K562 (cell line): ENCODE measurements at regions not wholly inside any gene's neighbourhood (a gene's known extent, or its start where the extent isn't known, plus 50 kb on each side); places are given as distances from the start of the nearest gene placed in this dataset.

Experiments
- ATAC-seq: fragments of 200-7000 bp; cut with Tn5 transposase; 3 replicates; pipeline ENCODE4 v1.9.1; 2020; ENCODE audit warnings: moderate library complexity
- BruUV-seq: library from RNA; stranded (reverse); fragments of 400-500 nt; replicated peaks from 2 replicates; lab custom pipeline; 2021; lab: Mats Ljungman, UMichigan
- CTCF ChIA-PET: fragments of 300-600 bp; formaldehyde crosslinking; extraction: SDS; loops from one replicate; lab custom pipeline; 2021; ENCODE audit warnings: low intra/inter-chr PET ratio; lab: Yijun Ruan, JAX
- POLR2A ChIA-PET: fragments of 300-600, 350-650 bp; sonication (Branson Sonifier 250); formaldehyde crosslinking; extraction: SDS; loops from one replicate; lab custom pipeline; 2021; ENCODE audit warnings: antibody characterized with exemption, inconsistent platforms; lab: Yijun Ruan, JAX
- DNase-seq, 4 experiments: peaks; one replicate each; pipeline versions ENCODE4 v3.0.0 to v3.0.0-alpha.2; 2011 to 2018; ENCODE audit warnings: low spot score in 3 of 4, mixed read lengths in 3 of 4; ENCODE audit errors: extremely low read depth in 1 of 4
- FAIRE-seq: peaks from 2 replicates; lab custom pipeline; 2011; peaks lifted over from hg19 to GRCh38; lab: Jason Lieb, UNC
- H2AFZ ChIP-seq: 2 replicates; pipeline ENCODE4 v1.6.0; 2011; ENCODE audit warnings: low read depth, low read length, control low read depth, inconsistent platforms
- H3K27ac ChIP-seq: fragments of 200-600 bp; 3 replicates; pipeline ENCODE4 v1.8.0; 2011; ENCODE audit warnings: low read depth, mild to moderate bottlenecking, control low read depth, inconsistent platforms, low read length, moderate library complexity, mixed read lengths; ENCODE audit errors: extremely low read depth
- H3K27me3 ChIP-seq, 2 experiments: fragments of 300-600 bp in 1 of 2; 2 replicates in 1 of 2; 3 replicates in 1 of 2; pipeline versions ENCODE4 v1.6.0 to v1.8.0; 2011; ENCODE audit warnings: inconsistent platforms in 2 of 2, low read length in 2 of 2, mild to moderate bottlenecking in 1 of 2, mixed read lengths in 1 of 2, moderate library complexity in 1 of 2; ENCODE audit not compliant: control insufficient read depth in 2 of 2, insufficient read depth in 2 of 2
- H3K36me3 ChIP-seq: fragments of 300-600 bp; 3 replicates; pipeline ENCODE4 v1.8.0; 2011; ENCODE audit warnings: mild to moderate bottlenecking, low read length, inconsistent platforms; ENCODE audit not compliant: control insufficient read depth, insufficient read depth
- H3K4me1 ChIP-seq, 2 experiments: fragments of 200-600 bp in 1 of 2; replicated peaks in 1 of 2; 2 replicates in 1 of 2; 3 replicates in 1 of 2; pipeline versions ENCODE4 v1.5.1 to v1.8.0; 2011; ENCODE audit warnings: inconsistent platforms in 2 of 2, low read length in 2 of 2, mild to moderate bottlenecking in 1 of 2, mixed read lengths in 1 of 2, moderate library complexity in 1 of 2; ENCODE audit not compliant: control insufficient read depth in 2 of 2, insufficient read depth in 2 of 2
- H3K4me2 ChIP-seq: 2 replicates; pipeline ENCODE4 v1.6.1; 2011; ENCODE audit warnings: low read length, control low read depth, inconsistent platforms, mixed read lengths; ENCODE audit not compliant: insufficient read depth
- H3K4me3 ChIP-seq: fragments of 200-600 bp; sonication (generic), shearing (Covaris generic); 2 replicates; pipeline ENCODE4 v1.5.1; 2016; ENCODE audit warnings: control low read depth, inconsistent platforms
- H3K79me2 ChIP-seq: fragments of 200-600 bp; 3 replicates; pipeline ENCODE4 v1.8.0; 2011; ENCODE audit warnings: low read length, inconsistent platforms; ENCODE audit not compliant: control insufficient read depth, insufficient read depth
- H3K9ac ChIP-seq, 2 experiments: 2 replicates each; pipeline versions ENCODE4 v1.6.0 to v1.6.1; 2011; ENCODE audit warnings: low read depth in 2 of 2, low read length in 2 of 2, control low read depth in 1 of 2, inconsistent platforms in 1 of 2, mild to moderate bottlenecking in 1 of 2, mixed read lengths in 1 of 2; ENCODE audit not compliant: insufficient read depth in 1 of 2
- H3K9me1 ChIP-seq: one replicate; pipeline ENCODE4 v1.6.0; 2011; ENCODE audit warnings: inconsistent platforms, mild to moderate bottlenecking, low read length, moderate library complexity; ENCODE audit not compliant: control insufficient read depth, insufficient read depth
- H3K9me3 ChIP-seq: replicated peaks from 2 replicates; pipeline ENCODE4 v1.5.1; 2011; ENCODE audit warnings: low read depth, low read length, inconsistent platforms; ENCODE audit not compliant: control insufficient read depth, insufficient read depth
- H4K20me1 ChIP-seq: replicated peaks from 2 replicates; pipeline ENCODE4 v1.6.1; 2011; ENCODE audit warnings: low read length, inconsistent platforms, mixed read lengths; ENCODE audit not compliant: control insufficient read depth, insufficient read depth
- MAFG ChIP-seq: fragments of 450-650 bp; conservative IDR thresholded peaks from 2 replicates; pipeline ENCODE4 v1.6.1; 2016; ENCODE audit warnings: missing genetic modification characterization, missing compliant biosample characterization
- MCM7 ChIP-seq, 2 experiments: fragments of 450-650 bp; IDR thresholded peaks; 2 replicates each; pipeline ENCODE4 v1.6.1; 2016 to 2018
- MIER1 ChIP-seq: fragments of 450-650 bp; IDR thresholded peaks from 2 replicates; pipeline ENCODE4 v1.6.1; 2016; ENCODE audit warnings: antibody characterized with exemption, mild to moderate bottlenecking, low read depth
- SAFB2 ChIP-seq: fragments of 200-400 bp; formaldehyde crosslinking; IDR thresholded peaks from 2 replicates; pipeline ENCODE4 v1.6.1; 2018; ENCODE audit warnings: borderline replicate concordance, low read length, low read depth, moderate library complexity; ENCODE audit not compliant: severe bottlenecking
- SP2 ChIP-seq: IDR thresholded peaks from 2 replicates; pipeline ENCODE4 v1.6.1; 2011; ENCODE audit warnings: mild to moderate bottlenecking, low read depth, low read length, moderate library complexity; ENCODE audit not compliant: poor library complexity, severe bottlenecking; ENCODE audit errors: extremely low read depth
- THRAP3 ChIP-seq: fragments of 450-650 bp; IDR thresholded peaks from 2 replicates; pipeline ENCODE4 v1.6.1; 2016; ENCODE audit warnings: mild to moderate bottlenecking, inconsistent platforms, borderline replicate concordance
- ZNF274 ChIP-seq: IDR thresholded peaks from 2 replicates; pipeline ENCODE4 v1.6.1; 2011; ENCODE audit warnings: low read depth, mild to moderate bottlenecking, low read length, moderate library complexity, borderline replicate concordance
- ZNF707 ChIP-seq: fragments of 250-450 bp; sonication (Bioruptor Pico); conservative IDR thresholded peaks from 2 replicates; pipeline ENCODE4 v1.8.0; 2022; ENCODE audit warnings: inconsistent platforms, mild to moderate bottlenecking, moderate library complexity
- WGBS: fragments of 100-300 bp; shearing (Covaris generic); methylation state at CpG from one replicate; pipeline ENCODE4 v1.1.6; 2016; ENCODE audit warnings: low coverage, mixed read lengths; ENCODE audit not compliant: insufficient coverage; ENCODE audit errors: missing lambda C conversion rate; 5-methylcytosine and 5-hydroxymethylcytosine counted together
- in situ Hi-C: fragments of 300-500 bp; cut with MboI; formaldehyde crosslinking; loops from 4 replicates; pipeline ENCODE4 v1.15.0; 2018; ENCODE audit warnings: inconsistent platforms, mixed read lengths
- intact Hi-C: fragments of 100-400 bp; cut with micrococcal nuclease; formaldehyde crosslinking; loops from 2 replicates; pipeline ENCODE4 v1.14.2; 2022

- no peak overlapping the region for H3K4me2 ChIP-seq
- H3K9me3 ChIP-seq = no peaks in the 10 kb centered on the region
- ChIA-PET POLR2A (no interaction called here), CTCF (no interaction called here)
- TF ChIP-seq ZNF274 (no peak), SAFB2 (no peak), MAFG (tag) (no peak), SP2 (no peak), ZNF707 (no peak), THRAP3 (no peak), MIER1 (no peak), MCM7 (IDR thresholded peaks at IDR 0.05) (no peak)
- intact Hi-C loops = loop anchor here (10.0 kb wide), 1 partner anchor 380 kb away; no protein-coding TSS in a partner anchor
- H4K20me1 ChIP-seq = no peaks in the 10 kb centered on the region
- H2AFZ ChIP-seq = no peak overlapping the region
- H3K27ac ChIP-seq = no peak overlapping the region
- DNase-seq (no peak), FAIRE-seq (no peak), ATAC-seq (no peak)
- H3K4me1 ChIP-seq = no peaks in the 10 kb centered on the region
- no peaks in the 10 kb centered on the region for H3K27me3 ChIP-seq
- no peaks in the 10 kb centered on the region for H3K79me2 ChIP-seq
- no peak overlapping the region for H3K4me3 ChIP-seq
- BruUV-seq = no TSS peak
- WGBS = 0% methylated on average over 4 of the region's 4 CpGs
- H3K9ac ChIP-seq = no peak overlapping the region
- in situ Hi-C loops = no loop called here
- H3K9me1 ChIP-seq = no peaks in the 10 kb centered on the region
- no peaks in the 10 kb centered on the region for H3K36me3 ChIP-seq
These were observed 95.5 kb downstream of the OTUD1 start for GRCh38 chr10:23534326-23534725.
